B cell (primary cell): ENCODE measurements at regions not wholly inside any gene's neighbourhood (a gene's known extent, or its start where the extent isn't known, plus 50 kb on each side); places are given as distances from the start of the nearest gene placed in this dataset.

ENCODE experiments used
- ATAC-seq: fragments of 200-7000 bp; cut with Tn5 transposase; one replicate; pipeline ENCODE4 v1.10.0; 2021; ENCODE audit warnings: low read depth, mild to moderate bottlenecking, moderate number of reproducible peaks, moderate library complexity
- CTCF ChIA-PET: fragments of 350-600 bp; sonication (Branson Sonifier 250); formaldehyde crosslinking; loops from one replicate; lab custom pipeline; 2021; ENCODE audit warnings: antibody characterized with exemption, inconsistent platforms; lab: Charles Lee
- POLR2A ChIA-PET: fragments of 350-600 bp; sonication (Branson Sonifier 250); formaldehyde crosslinking; loops from one replicate; lab custom pipeline; 2021; ENCODE audit warnings: antibody characterized with exemption; lab: Charles Lee
- DNase-seq: peaks from one replicate; pipeline ENCODE4 v3.0.0; 2013
- H2AFZ ChIP-seq: 2 replicates; pipeline ENCODE4 v1.6.1; 2012; ENCODE audit warnings: mild to moderate bottlenecking, low read depth, low read length; ENCODE audit not compliant: insufficient read depth, poor library complexity, severe bottlenecking
- H3K27ac ChIP-seq, 2 donors: 1 replicate in 1 of 2; 2 replicates in 1 of 2; pipeline ENCODE4 v1.5.1; 2012 to 2013; ENCODE audit warnings: low read length in 2 of 2, mild to moderate bottlenecking in 2 of 2, moderate library complexity in 1 of 2
- H3K27me3 ChIP-seq, 4 experiments: fragments of 200-600 bp in 1 of 4; sonication (generic) in 1 of 4; replicated peaks in 1 of 4; 1 replicate in 2 of 4; 2 replicates in 2 of 4; pipeline versions ENCODE4 v1.6.1 to v1.7.0; 2013 to 2016; ENCODE audit warnings: low read length in 3 of 4, mild to moderate bottlenecking in 2 of 4, mixed read lengths in 1 of 4, moderate library complexity in 1 of 4; ENCODE audit not compliant: insufficient read depth in 4 of 4, control insufficient read depth in 3 of 4; ENCODE audit errors: control extremely low read depth in 1 of 4
- H3K36me3 ChIP-seq, 2 experiments: replicated peaks in 1 of 2; 1 replicate in 1 of 2; 2 replicates in 1 of 2; pipeline versions ENCODE4 v1.6.1 to v1.7.1; 2013; ENCODE audit warnings: low read length in 1 of 2; ENCODE audit not compliant: insufficient read depth in 2 of 2, control insufficient read depth in 1 of 2; ENCODE audit errors: control extremely low read depth in 1 of 2, extremely low read depth in 1 of 2
- H3K4me1 ChIP-seq, 2 donors: fragments of 200-600 bp in 1 of 2; sonication (generic) in 1 of 2; 1 replicate in 1 of 2; 2 replicates in 1 of 2; pipeline versions ENCODE4 v1.5.1 to v1.6.1; 2013 to 2017; ENCODE audit warnings: low read length in 2 of 2; ENCODE audit not compliant: control insufficient read depth in 2 of 2, insufficient read depth in 2 of 2
- H3K4me2 ChIP-seq: replicated peaks from 2 replicates; pipeline ENCODE3; 2012; ENCODE audit warnings: mild to moderate bottlenecking, low read depth, low read length; ENCODE audit not compliant: poor library complexity, severe bottlenecking
- H3K4me3 ChIP-seq, 5 experiments: fragments of 200-600 bp in 1 of 5; sonication (generic) in 1 of 5; 1 replicate in 3 of 5; 2 replicates in 2 of 5; pipeline versions ENCODE4 v1.5.1 to v1.7.0; 2011 to 2016; ENCODE audit warnings: low read length in 4 of 5, mild to moderate bottlenecking in 4 of 5, low read depth in 2 of 5, control low read depth in 1 of 5, moderate library complexity in 1 of 5; ENCODE audit not compliant: insufficient read depth in 1 of 5; ENCODE audit errors: control extremely low read depth in 1 of 5, extremely low read depth in 1 of 5
- H3K79me2 ChIP-seq: fragments of 200-600 bp; sonication (generic); one replicate; pipeline ENCODE4 v1.6.0; 2016; ENCODE audit warnings: low read length; ENCODE audit not compliant: control insufficient read depth, insufficient read depth
- H3K9ac ChIP-seq: fragments of 200-600 bp; sonication (generic); 2 replicates; pipeline ENCODE4 v1.6.1; 2017; ENCODE audit warnings: mild to moderate bottlenecking, low read length, moderate library complexity
- H3K9me3 ChIP-seq, 3 donors: one replicate each; pipeline versions ENCODE4 v1.6.1 to v1.7.1; 2013; ENCODE audit warnings: low read length in 2 of 3; ENCODE audit not compliant: control insufficient read depth in 2 of 3, insufficient read depth in 1 of 3; ENCODE audit errors: control extremely low read depth in 1 of 3
- H4K20me1 ChIP-seq: 2 replicates; pipeline ENCODE4 v1.6.0; 2012; ENCODE audit warnings: mild to moderate bottlenecking, low read length; ENCODE audit not compliant: insufficient read depth, control insufficient read depth, poor library complexity, severe bottlenecking
- H3K27ac Mint-ChIP-seq: one replicate; pipeline ENCODE4 v1.8.0; 2021; ENCODE audit warnings: mixed read lengths
- H3K27me3 Mint-ChIP-seq: one replicate; pipeline ENCODE4 v1.8.0; 2021; ENCODE audit warnings: mixed read lengths
- H3K4me1 Mint-ChIP-seq: one replicate; pipeline ENCODE4 v1.8.0; 2021; ENCODE audit warnings: mixed read lengths
- H3K4me3 Mint-ChIP-seq: one replicate; pipeline ENCODE4 v1.8.0; 2021; ENCODE audit warnings: mixed read lengths
- H3K9me3 Mint-ChIP-seq: one replicate; pipeline ENCODE4 v1.8.0; 2022; ENCODE audit warnings: mixed read lengths; ENCODE audit not compliant: insufficient read depth
- CTCF ChIP-seq: fragments of 200-600 bp; IDR thresholded peaks from one replicate; pipeline ENCODE4 v1.8.0; 2022; ENCODE audit warnings: antibody characterized with exemption, mild to moderate bottlenecking
- EZH2 ChIP-seq: IDR thresholded peaks from 2 replicates; pipeline ENCODE4 v1.6.1; 2012; ENCODE audit warnings: borderline replicate concordance, low read depth, mild to moderate bottlenecking, moderate library complexity, low read length; ENCODE audit not compliant: insufficient read depth, poor library complexity, severe bottlenecking
- WGBS: methylation state at CpG from one replicate; pipeline ENCODE4 v1.1.5; 2013; ENCODE audit warnings: missing lambda C conversion rate; ENCODE audit not compliant: insufficient coverage; 5-methylcytosine and 5-hydroxymethylcytosine counted together
- intact Hi-C: fragments of 100-400 bp; cut with micrococcal nuclease; formaldehyde crosslinking; loops from one replicate; pipeline ENCODE4 v1.10.0; 2022

GRCh38 chr20:40499391-40499790 lies 189.6 kb downstream of the MAFB start:
- no peaks in the 10 kb centered on the region for H3K4me1 ChIP-seq
- no peak overlapping the region for H3K27ac ChIP-seq
- no peaks in the 10 kb centered on the region for H3K79me2 ChIP-seq
- CTCF ChIA-PET, result no interaction called here
- Mint-ChIP-seq H3K4me1 (no peaks in the 10 kb centered on the region), H3K27me3 (no peaks in the 10 kb centered on the region), H3K9me3 (peaks cover 3% of the 10 kb centered on the region), H3K27ac (no peak overlapping the region), H3K4me3 (no peak overlapping the region)
- WGBS, result no CpG with 5 or more reads among the region's 2 CpGs
- no peak overlapping the region for H2AFZ ChIP-seq
- no peak for TF ChIP-seq EZH2
- no peak for TF ChIP-seq CTCF
- ATAC-seq, result no peak
- H3K27me3 ChIP-seq, result no peaks in the 10 kb centered on the region
- POLR2A ChIA-PET, result no interaction called here
- H3K4me2 ChIP-seq, result no peak overlapping the region
- DNase-seq, result no peak
- H3K4me3 ChIP-seq, result no peak overlapping the region
- H3K36me3 ChIP-seq, result no peaks in the 10 kb centered on the region
- intact Hi-C loops, result no loop called here
- no peaks in the 10 kb centered on the region for H4K20me1 ChIP-seq
- H3K9me3 ChIP-seq, result no peaks in the 10 kb centered on the region
- no peak overlapping the region for H3K9ac ChIP-seq

- intact Hi-C loops, result no loop called here
- no peak for DNase-seq
- ChIA-PET CTCF (no interaction called here), POLR2A (no interaction called here)
- no peak overlapping the region for H2AFZ ChIP-seq
- no peaks in the 10 kb centered on the region for H3K36me3 ChIP-seq
- Mint-ChIP-seq H3K27me3 (no peaks in the 10 kb centered on the region), H3K9me3 (peaks cover 3% of the 10 kb centered on the region), H3K27ac (no peak overlapping the region), H3K4me1 (no peaks in the 10 kb centered on the region), H3K4me3 (no peak overlapping the region)
- H3K4me2 ChIP-seq, result no peak overlapping the region
- H3K27ac ChIP-seq, result no peak overlapping the region
- no peaks in the 10 kb centered on the region for H3K79me2 ChIP-seq
- H3K27me3 ChIP-seq, result no peaks in the 10 kb centered on the region
- TF ChIP-seq CTCF (no peak), EZH2 (no peak)
- no peak overlapping the region for H3K4me3 ChIP-seq
- no peak overlapping the region for H3K9ac ChIP-seq
- 10% methylated on average over 1 of the region's 4 CpGs for WGBS
- no peaks in the 10 kb centered on the region for H3K9me3 ChIP-seq
- no peaks in the 10 kb centered on the region for H3K4me1 ChIP-seq
- no peak for ATAC-seq
- no peaks in the 10 kb centered on the region for H4K20me1 ChIP-seq
Measured at GRCh38 chr20:40497899-40498691, 190.9 kb downstream of the MAFB start.
